DND-41 (cell line): ENCODE measurements at regions not wholly inside any gene's neighbourhood (a gene's known extent, or its start where the extent isn't known, plus 50 kb on each side); places are given as distances from the start of the nearest gene placed in this dataset.

Experiments
- ATAC-seq: fragments of 200-7000 bp; cut with Tn5 transposase; 3 replicates; pipeline ENCODE4 v1.9.1; 2021; ENCODE audit warnings: low read depth; ENCODE audit not compliant: insufficient read depth
- DNase-seq: peaks from one replicate; pipeline ENCODE4 v3.0.0-alpha.2; 2020
- H2AFZ ChIP-seq: 2 replicates; pipeline ENCODE4 v1.6.0; 2012; ENCODE audit warnings: low read depth, low read length
- H3K27ac ChIP-seq: 2 replicates; pipeline ENCODE4 v1.5.1; 2012; ENCODE audit warnings: low read length, inconsistent platforms
- H3K27me3 ChIP-seq: fragments of 200-600 bp; sonication (generic); 2 replicates; pipeline ENCODE4 v1.6.0; 2012; ENCODE audit warnings: low read length, mild to moderate bottlenecking, inconsistent platforms; ENCODE audit not compliant: insufficient read depth, poor library complexity
- H3K36me3 ChIP-seq: 2 replicates; pipeline ENCODE4 v1.5.1; 2012; ENCODE audit warnings: low read length, inconsistent platforms; ENCODE audit not compliant: insufficient read depth
- H3K4me1 ChIP-seq: 2 replicates; pipeline ENCODE4 v1.5.1; 2012; ENCODE audit warnings: mild to moderate bottlenecking, low read length; ENCODE audit not compliant: insufficient read depth
- H3K4me2 ChIP-seq: 2 replicates; pipeline ENCODE4 v1.6.0; 2012; ENCODE audit warnings: mild to moderate bottlenecking, moderate library complexity, low read length, inconsistent platforms; ENCODE audit not compliant: insufficient read depth
- H3K4me3 ChIP-seq, 2 experiments: fragments of 200-600 bp in 1 of 2; shearing (Covaris generic) in 1 of 2; 2 replicates each; pipeline ENCODE4 v1.5.1; 2012 to 2016; ENCODE audit warnings: inconsistent platforms in 2 of 2, low read length in 2 of 2, mild to moderate bottlenecking in 2 of 2, low read depth in 1 of 2, moderate library complexity in 1 of 2
- H3K79me2 ChIP-seq: 2 replicates; pipeline ENCODE4 v1.6.0; 2012; ENCODE audit warnings: low read length, inconsistent platforms; ENCODE audit not compliant: insufficient read depth
- H3K9ac ChIP-seq: 2 replicates; pipeline ENCODE4 v1.6.0; 2012; ENCODE audit warnings: low read depth, mild to moderate bottlenecking, inconsistent platforms, low read length, moderate library complexity
- H3K9me3 ChIP-seq: 2 replicates; pipeline ENCODE4 v1.5.1; 2012; ENCODE audit warnings: low read length, moderate library complexity, mild to moderate bottlenecking, inconsistent platforms; ENCODE audit not compliant: insufficient read depth, severe bottlenecking
- H4K20me1 ChIP-seq: 2 replicates; pipeline ENCODE4 v1.6.0; 2012; ENCODE audit warnings: low read length; ENCODE audit not compliant: insufficient read depth
- EZH2 ChIP-seq: IDR thresholded peaks from 3 replicates; pipeline ENCODE4 v1.6.1; 2012; ENCODE audit warnings: borderline replicate concordance, low read depth, mild to moderate bottlenecking, moderate library complexity, low read length, inconsistent platforms; ENCODE audit not compliant: severe bottlenecking
- TF ChIP-seq, protein P1 (sequence below): IDR thresholded peaks from 2 replicates; pipeline ENCODE4 v1.5.1; 2012; ENCODE audit warnings: borderline replicate concordance, low read length, moderate library complexity, mild to moderate bottlenecking; ENCODE audit not compliant: poor library complexity, severe bottlenecking; ENCODE audit errors: extremely low read depth

DNA sequence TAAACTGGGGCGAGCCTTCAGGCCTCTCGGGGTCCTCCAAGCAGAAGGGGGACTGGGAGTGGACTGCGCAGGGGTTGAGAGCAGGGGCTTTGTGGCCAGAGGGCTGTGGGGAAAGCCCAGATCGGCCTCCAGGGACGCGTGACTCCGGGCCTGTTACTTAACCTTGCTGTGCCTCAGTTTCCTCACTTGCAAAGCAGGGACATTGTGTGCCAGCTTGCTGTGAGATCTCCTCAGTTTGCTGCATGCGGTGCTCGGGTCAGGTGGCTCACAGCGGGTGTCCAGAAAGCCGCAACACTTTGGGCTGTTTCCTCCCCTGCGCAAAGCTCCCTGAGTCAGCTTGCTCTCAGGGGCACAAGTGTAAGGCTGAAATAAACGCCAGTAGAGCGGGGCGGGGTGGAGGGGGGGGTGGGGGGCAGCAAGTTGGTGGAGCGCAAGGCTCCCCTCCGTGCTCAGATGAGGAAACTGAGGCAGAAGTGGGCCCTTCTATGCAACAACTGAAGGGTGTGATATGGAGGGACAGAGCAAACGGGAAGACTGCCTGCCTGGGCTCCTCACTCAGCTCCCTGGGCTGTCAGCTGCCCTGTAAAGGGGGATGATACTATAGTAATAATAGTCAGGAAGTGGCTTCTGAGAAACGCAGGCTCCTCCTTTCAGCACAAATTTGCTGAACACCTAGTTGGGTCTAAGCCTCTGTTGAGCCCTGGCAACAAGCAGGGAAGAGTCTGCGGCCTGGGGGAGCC, 101.0 kb downstream of the HMX1 start:
- Histone ChIP-seq H3K27ac (no peak overlapping the region), H3K4me3 (no peak overlapping the region), H3K4me1 (no peaks in the 10 kb centered on the region), H3K27me3 (no peaks in the 10 kb centered on the region), H3K36me3 (no peaks in the 10 kb centered on the region), H3K9me3 (no peaks in the 10 kb centered on the region), H4K20me1 (0 out of 2 replicates have a peak, but pooled peaks cover 3% of the 10 kb centered on the region), H3K4me2 (no peak overlapping the region), H3K79me2 (no peaks in the 10 kb centered on the region), H3K9ac (no peak overlapping the region), H2AFZ (no peak overlapping the region)
- TF ChIP-seq, protein P1, sequence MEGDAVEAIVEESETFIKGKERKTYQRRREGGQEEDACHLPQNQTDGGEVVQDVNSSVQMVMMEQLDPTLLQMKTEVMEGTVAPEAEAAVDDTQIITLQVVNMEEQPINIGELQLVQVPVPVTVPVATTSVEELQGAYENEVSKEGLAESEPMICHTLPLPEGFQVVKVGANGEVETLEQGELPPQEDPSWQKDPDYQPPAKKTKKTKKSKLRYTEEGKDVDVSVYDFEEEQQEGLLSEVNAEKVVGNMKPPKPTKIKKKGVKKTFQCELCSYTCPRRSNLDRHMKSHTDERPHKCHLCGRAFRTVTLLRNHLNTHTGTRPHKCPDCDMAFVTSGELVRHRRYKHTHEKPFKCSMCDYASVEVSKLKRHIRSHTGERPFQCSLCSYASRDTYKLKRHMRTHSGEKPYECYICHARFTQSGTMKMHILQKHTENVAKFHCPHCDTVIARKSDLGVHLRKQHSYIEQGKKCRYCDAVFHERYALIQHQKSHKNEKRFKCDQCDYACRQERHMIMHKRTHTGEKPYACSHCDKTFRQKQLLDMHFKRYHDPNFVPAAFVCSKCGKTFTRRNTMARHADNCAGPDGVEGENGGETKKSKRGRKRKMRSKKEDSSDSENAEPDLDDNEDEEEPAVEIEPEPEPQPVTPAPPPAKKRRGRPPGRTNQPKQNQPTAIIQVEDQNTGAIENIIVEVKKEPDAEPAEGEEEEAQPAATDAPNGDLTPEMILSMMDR: no peak
- TF ChIP-seq EZH2: no peak
- ATAC-seq: peak; percentile 47; the same call in 1 of the 3 replicates
- DNase-seq: no peak

DNA sequence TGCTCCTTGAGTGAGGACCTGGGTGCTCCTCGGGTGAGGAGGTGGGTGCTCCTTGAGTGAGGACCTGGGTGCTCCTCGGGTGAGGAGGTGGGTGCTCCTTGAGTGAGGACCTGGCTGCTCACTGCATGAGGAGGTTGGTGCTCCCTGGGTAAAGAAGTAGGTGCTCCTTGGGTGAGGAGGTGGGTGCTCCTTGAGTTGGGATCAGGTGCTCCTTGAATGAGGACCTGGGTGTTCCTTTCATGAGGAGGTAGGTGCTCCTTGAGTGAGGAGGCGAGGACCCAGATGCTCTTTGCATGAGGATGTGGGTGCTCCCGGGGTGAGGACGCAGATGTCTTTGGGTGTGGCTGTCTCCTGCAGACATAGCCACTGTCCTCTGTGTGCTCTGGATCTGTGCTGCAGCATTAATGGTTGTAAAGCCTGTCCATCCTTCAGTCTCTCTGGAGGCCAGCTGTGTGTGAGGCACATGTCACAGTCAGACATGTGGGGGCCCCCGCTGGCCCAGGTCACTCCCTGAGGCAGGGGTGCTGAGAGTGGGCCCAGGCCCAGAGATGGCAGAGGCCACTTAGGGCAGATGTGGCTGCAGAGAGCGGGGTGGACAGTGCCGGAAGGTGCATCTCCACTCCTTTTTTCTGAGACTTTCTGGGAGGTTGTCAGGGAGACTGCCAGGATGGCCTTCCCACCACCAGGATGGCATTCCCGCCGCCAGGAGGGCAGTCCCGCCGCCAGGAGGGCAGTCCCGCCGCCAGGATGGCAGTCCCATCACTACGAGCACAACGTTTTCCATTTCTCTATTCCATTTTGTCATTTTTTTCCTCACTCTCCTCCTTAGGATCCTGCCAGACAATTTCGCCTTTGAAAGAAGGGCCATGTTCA, 101.8 kb downstream of the HMX1 start:
- Histone ChIP-seq H3K27ac (no peak overlapping the region), H3K36me3 (no peaks in the 10 kb centered on the region), H3K4me3 (no peak overlapping the region), H3K9me3 (no peaks in the 10 kb centered on the region), H3K79me2 (no peaks in the 10 kb centered on the region), H3K4me2 (no peak overlapping the region), H2AFZ (no peak overlapping the region), H3K27me3 (no peaks in the 10 kb centered on the region), H3K9ac (no peak overlapping the region), H4K20me1 (0 out of 2 replicates have a peak, but pooled peaks cover 3% of the 10 kb centered on the region), H3K4me1 (no peaks in the 10 kb centered on the region)
- TF ChIP-seq, protein P1: no peak
- no peak for TF ChIP-seq EZH2
- ATAC-seq (peak; percentile 40; the same call in 2 of the 3 replicates), DNase-seq (no peak)

DNA sequence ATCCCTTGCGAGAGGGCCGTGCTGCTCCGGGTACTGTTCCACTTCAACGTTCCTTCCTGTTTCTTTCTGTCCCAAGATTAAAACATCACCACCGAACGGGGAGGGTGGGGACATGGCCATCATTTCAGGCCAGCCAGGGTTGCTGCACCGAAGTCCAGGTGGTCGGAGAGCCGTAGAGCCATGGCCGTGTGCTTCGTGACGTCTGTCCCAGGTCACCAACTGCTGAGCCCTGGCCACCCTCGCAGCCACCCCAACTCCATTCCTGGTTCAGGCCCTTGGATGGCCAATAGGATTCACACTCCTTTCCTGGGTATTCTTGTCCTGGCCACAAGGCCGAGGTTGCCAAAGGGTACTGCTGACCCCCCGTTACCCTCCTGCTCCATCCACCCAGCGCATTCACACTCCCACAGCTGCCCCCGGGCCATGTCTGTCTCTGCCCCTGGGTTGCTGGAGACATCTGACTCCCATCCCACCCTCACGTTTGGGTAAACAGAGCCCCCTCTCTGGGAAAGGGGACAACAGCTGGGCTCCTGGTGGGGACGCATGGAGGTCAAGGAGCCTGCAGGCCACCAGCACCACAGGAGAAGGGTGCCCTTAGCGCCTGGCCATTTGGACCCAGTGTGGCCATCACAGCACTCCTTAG, 103.2 kb downstream of the HMX1 start:
- H2AFZ ChIP-seq: no peak overlapping the region
- no peaks in the 10 kb centered on the region for H3K79me2 ChIP-seq
- no peaks in the 10 kb centered on the region for H3K4me1 ChIP-seq
- no peak for ATAC-seq
- H3K36me3 ChIP-seq: no peaks in the 10 kb centered on the region
- H3K4me2 ChIP-seq: no peak overlapping the region
- H3K27me3 ChIP-seq: no peaks in the 10 kb centered on the region
- no peak overlapping the region for H3K9ac ChIP-seq
- H3K9me3 ChIP-seq: no peaks in the 10 kb centered on the region
- H3K27ac ChIP-seq: no peak overlapping the region
- DNase-seq: no peak
- H3K4me3 ChIP-seq: no peak overlapping the region
- TF ChIP-seq, protein P1: no peak
- TF ChIP-seq EZH2: no peak
- H4K20me1 ChIP-seq: 0 out of 2 replicates have a peak, but pooled peaks cover 3% of the 10 kb centered on the region
